ENCODE measurements at regions not wholly inside any gene's neighbourhood (a gene's known extent, or its start where the extent isn't known, plus 50 kb on each side); places are given as distances from the start of the nearest gene placed in this dataset.
"Not testable (repeated sequence)": the region's sequence is repeated elsewhere in the genome, so short reads cannot be mapped to it uniquely, and the experiment has no call there.

- no peak for DNase-seq
These were observed 276.8 kb downstream of the ADGRD1 start for GRCh38 chr12:131230340-131231031.

DNA sequence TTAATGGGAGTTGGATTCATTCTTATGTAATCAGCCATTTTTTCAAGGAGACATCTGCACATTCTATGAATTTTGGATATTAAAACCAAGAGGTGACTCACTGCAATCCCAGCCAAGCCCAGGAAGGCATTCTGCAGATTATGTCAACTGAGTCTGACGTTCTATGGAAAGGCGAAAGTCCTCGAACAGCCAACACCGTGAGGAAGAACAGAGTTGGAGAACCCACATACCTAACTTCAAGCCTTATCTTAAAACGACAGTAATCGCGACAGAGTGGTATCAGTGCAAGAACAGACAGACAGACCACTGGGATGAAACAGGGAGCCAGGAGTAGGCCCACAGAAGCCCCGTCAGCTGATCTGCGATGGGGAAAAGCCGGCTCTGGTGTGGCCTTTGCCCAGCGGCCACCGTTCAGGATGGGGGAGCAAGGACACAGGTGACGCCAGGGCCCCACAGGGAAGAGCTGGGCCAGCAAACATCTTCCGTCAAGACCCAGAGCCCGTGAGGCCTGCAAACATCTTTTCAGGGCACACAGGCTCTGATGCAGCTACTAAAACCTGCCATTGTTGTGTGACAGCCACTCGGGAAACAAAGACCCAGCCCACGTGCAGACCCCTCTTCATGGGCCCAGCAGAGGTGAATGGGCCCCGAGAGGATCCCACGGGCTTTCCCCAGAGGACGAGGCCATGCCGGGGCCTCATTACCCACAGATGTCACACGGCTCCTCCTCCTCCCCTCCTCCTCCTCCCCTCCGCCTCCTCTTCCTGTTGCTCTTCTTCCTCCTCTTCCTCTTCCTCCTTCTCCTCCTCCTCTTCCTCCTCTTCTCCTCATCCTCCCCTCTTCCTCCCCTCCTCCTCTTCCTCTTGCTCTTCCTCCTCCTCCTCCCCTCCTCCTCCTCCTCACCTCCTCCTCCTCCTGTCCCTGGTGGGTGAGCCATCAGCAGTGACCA, 277.6 kb downstream of the ADGRD1 start:
- no peak for DNase-seq

GRCh38 chr12:131232036-131232435, 278.3 kb downstream of the ADGRD1 start:
- no peak for DNase-seq

- DNase-seq = not testable (repeated sequence)
These were observed 279.2 kb downstream of the ADGRD1 start for GRCh38 chr12:131232872-131233271.

DNA sequence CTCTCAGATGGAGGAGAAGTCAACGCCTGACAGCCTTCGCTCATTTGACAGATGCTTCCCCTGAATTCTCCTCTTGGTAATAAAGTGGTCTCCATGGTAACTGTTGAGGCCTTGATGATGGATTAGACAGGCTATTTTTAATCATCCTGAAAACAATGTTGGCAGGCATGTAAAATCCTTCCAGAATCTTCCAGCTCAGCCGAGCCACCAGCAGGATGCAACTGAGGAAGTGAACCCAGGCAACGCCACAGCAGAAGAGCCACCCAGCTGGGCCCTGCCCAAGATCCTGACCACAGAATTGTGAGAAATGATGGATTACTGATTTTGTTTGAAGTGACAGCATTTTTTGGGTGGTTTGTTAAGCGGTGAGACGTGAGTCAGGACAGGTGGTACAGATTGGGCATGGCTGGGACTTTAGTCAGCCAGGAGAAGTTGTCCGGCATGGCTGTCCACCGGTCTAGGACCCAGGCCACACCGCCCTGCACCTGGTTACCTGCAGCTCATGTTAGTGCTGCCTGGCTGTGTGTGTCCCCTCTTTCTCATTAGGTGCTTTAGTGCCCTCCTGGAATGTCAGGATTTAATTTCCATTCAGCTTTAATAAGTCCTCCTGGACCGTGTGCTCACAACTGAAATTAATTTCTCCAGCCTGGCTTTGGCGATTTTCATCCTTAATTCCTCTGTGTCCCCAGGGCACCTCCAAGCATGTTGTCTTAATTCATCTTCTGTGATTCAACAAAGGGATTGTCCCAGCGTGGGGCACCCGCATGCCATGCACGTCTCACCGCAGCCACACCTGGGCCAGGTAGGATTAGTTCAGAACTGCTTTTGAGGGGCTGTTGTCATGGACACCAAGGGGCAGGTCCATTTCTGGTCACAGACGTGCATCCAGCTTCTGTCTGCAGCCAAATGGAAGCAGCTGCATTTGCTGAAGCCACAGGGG, 280.4 kb downstream of the ADGRD1 start:
- DNase-seq = not testable (repeated sequence)

DNA sequence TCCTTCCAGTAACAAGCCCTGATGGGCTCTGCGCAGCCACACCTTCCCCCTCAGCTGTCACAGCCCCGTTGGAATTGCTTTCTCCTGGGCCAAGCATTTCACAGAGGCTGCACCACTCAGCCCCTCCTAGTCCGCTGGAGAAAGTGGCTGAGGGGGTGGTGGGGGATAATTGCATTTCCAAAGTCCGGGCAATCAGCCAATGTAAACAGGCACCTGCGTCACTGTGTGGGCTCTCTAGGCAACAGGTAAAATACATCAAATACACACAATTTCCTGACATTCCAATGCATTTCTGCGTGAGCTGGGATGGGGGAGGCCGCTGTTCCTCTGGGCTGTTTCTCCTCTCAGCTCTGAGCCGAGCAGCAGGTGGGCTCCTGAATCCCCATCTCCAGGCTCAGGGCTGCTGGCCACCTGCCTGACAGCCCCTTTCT, 281.1 kb downstream of the ADGRD1 start:
- DNase-seq = not testable (repeated sequence)

GRCh38 chr12:131235871-131236271, 282.2 kb downstream of the ADGRD1 start:
- no peak for DNase-seq

DNA sequence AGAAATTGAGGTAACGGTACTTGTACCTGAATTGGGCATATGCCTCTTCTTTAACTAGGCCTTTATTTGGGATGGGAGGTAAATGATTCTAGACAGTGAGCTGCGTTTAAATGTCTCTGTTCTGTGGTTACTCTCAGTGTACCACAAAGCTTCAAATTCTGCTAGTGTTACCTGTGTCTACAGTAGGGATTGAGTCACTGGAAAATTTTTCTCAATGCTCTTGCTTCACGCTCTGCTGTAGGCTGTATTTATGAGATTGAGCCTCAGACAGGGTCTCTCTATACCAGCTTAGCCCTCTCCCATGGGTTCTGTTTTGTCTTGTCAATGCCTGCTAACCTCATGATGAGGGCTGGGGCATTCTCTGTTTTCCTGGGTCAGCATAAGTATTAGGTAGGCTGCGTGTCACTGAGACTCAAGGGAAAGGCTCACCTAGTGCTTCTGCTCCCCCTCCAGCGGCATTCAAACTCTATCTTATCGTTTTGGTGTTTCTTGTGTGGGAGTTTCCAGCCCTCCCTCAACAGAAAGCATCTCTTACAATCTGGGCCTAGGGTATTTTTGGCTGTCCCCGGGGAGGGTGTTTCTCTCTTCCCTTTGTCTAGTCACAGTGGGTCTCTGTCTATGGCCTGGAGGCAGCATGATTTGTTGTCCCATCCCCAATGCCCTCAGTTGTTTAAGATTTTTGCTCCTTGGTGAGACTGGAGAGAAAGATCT, 285.8 kb downstream of the ADGRD1 start:
- no peak for DNase-seq

DNA sequence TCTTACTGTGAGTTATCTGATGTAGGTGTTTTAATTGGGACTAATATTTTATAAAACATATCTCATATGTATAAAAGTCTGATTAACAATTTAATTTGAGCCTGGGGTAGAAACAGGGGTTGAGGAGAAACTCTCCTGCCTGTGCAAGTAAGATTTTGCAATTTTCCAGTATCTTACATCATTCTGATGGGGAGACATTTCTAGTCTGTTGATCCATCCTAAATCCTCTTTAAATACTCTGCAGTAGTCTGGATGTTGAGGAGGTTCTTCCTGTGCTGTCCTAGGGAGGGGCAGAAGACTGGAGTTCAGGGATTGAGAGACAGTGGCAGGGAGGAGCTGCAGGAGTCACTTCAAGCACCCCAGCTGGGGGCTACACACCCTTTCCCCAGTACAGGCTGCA, 287.8 kb downstream of the ADGRD1 start:
- DNase-seq = no peak

DNA sequence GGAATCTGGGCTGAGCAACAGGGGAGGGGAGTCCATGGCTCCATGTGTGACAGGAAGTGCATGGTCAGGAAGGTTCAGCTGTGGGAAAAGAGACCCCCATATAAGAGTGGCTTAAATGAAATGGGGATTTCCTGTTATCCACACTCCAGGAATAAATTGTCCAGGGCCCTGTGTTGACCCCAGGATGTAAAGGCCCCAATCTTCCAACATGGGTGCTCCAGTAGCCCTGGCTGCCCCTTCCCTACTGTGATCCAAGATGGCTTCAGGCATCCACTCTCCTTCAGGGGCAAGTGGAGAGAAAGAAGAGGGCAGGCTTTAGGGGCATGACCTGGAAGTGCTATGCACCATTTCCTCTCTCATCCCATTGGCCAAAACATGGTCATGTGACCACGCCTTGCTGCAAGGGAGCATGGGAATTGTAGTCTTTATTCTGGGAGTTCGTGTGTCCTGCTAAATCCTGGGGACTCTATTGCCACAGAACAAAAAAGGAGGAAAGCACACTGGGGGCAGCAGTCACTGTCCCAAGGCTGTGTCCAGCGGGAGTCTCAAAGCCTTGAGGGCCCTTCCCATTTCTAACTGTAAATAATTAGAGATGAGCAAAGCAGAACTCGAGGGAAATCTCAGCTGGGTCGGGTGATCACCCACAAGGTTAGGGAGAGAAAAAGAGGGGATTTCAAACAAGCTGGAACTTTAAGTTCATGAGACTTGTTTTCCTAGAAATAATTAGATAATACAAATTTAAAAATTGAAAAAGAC, 289.2 kb downstream of the ADGRD1 start:
- DNase-seq = peak; percentile 36

- DNase-seq = not testable (repeated sequence)
These were observed 290.5 kb downstream of the ADGRD1 start for GRCh38 chr12:131244157-131244688.

DNA sequence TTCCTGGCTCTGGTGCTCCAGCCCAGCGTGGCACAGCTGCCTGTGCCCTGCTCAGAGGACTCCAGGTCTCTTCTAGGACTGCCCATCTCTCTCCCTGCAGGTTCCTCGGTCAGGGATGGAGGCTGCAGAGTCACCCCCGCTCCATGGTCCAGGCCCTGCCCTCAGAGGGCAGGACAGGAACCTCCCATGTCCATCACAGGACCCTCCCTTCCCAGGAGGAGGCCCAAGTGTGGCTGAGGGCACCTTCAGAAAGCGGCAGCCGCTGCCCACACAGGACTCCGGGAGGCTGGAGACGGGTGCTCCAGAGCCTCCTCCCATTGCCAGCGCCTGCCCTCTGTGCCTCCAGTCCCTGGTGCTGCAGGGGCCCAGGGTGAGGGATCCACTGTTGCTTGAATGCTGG, 291.5 kb downstream of the ADGRD1 start:
- DNase-seq = not testable (repeated sequence)

DNA sequence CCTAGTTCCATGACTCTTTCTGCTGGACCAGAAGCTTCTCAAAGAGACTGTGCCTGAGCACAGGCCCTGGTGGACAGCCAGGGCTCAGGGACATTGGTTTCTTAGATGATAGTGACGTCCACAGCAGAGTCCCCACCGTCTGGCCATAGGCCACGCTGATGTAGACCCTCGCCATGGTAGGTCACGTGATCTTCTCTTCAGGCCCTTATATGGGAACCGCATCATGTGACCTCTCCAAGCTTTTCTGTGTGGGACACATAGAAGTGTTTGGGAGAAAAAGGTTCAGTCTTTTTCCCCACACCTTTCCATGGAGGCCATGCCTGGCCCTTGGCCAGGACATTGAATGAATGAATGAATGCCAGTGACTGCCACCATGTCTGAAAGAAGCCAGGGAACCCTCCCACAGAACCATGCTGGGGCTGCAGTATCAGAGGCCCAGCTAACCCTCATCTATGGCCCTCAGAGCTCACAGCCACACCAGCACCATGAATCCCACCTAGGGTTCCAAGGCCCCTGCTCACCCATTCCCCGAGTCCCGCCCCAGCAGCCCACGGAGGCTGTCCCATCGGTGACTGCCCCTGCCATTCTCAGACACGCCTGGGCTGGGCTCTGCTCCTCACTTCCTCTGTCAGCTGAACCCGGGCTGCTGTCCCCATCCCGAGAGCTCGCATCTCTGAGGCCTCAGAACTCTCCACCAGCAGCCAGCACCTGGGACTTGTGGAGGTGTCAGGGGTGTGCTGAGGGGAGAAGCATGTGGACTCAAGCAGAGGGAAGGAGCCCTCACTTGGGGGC, 292.1 kb downstream of the ADGRD1 start:
- no peak for DNase-seq

DNA sequence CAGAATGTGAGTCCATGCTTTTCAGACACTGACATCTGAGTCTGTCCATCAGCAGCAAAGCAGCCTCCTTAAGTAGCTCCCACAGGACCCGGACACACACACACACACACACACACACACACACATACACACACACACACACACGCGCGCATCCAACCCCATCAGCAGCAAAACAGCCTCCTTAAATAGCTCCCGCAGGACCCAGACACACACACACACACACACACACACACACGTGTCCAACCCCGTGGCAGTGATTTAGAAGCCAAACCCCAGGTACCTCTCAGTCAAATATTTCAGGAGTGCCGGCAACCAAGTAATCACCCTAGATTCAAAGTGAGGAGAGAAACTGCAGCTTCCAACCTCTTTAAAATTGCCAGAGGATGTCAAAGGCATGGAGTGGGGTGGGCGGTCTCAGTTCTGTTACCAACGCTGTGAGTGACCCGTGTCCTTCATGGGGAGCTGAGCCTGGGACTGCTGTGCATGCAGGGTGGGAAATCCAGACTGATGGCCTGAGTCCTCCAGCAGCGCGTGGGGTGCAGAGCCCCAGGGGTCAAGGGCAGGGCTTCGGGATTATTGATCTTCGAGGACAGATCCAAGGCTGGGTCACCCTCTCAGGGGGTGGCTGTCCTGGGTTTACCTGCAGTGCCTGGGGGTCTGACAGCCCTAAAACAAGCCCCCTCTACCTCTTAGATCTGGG, 293.5 kb downstream of the ADGRD1 start:
- not testable (repeated sequence) for DNase-seq

- not testable (repeated sequence) for DNase-seq
These were observed 294.2 kb downstream of the ADGRD1 start for GRCh38 chr12:131247875-131248274.

DNA sequence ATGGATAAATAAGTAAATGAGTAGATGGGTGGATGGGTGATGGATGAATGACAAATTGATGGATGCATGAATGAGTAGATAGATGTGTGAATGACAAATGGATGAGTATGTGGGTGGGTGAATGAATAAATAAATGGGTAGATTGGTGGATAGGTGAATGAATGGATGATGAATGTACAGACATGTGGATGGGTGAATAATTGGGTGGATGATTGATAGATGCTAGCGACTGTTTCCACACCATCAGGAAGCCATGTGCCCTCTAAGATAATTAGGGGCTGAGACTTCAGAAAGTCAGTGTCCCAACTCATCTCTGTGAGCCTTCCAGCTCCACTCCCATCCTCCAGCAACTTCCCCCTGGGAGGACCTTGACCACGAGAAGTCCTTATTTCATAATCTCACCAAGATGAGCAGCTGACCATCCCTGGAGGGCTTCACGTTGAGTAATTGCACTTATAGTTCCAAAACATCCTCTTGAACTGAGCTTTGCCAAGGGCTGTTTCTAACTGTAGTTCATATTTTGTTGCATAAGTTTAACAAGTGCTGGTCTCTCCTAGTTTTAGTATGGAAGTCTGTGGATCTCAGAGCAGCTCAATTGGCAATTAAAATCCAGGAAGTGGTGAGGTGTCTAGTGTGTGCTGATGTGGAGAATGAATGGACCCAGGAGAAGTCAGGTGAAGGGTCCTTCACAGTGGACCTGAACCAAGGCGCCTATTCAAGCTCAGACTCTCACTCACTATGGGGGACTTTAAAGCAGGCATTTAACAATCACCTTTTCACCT, 295.7 kb downstream of the ADGRD1 start:
- DNase-seq = no peak

- no peak for DNase-seq
These were observed 296.6 kb downstream of the ADGRD1 start for GRCh38 chr12:131250028-131250950.

Measured in fibroblast of skin of back (primary cell).